Astrocyte (in vitro differentiated cells and primary cell): ENCODE measurements at regions not wholly inside any gene's neighbourhood (a gene's known extent, or its start where the extent isn't known, plus 50 kb on each side); places are given as distances from the start of the nearest gene placed in this dataset.
A peak's percentile ranks its signal among the peaks of the same experiment; 100 is the strongest.

ENCODE experiments used
- DNase-seq: peaks from one replicate; pipeline ENCODE4 v3.0.0-alpha.2; 2010; ENCODE audit warnings: low read depth
- FAIRE-seq: peaks from 2 replicates; lab custom pipeline; 2011; peaks lifted over from hg19 to GRCh38; lab: Jason Lieb, UNC
- H2AFZ ChIP-seq: 2 replicates; pipeline ENCODE4 v1.6.0; 2012; ENCODE audit warnings: low read depth, low read length, inconsistent platforms
- H3K27ac ChIP-seq: 2 replicates; pipeline ENCODE4 v1.5.1; 2011; ENCODE audit warnings: low read depth, low read length, inconsistent platforms
- H3K27me3 ChIP-seq: 2 replicates; pipeline ENCODE4 v1.6.0; 2011; ENCODE audit warnings: low read length, inconsistent platforms; ENCODE audit not compliant: insufficient read depth
- H3K36me3 ChIP-seq: 2 replicates; pipeline ENCODE4 v1.5.1; 2011; ENCODE audit warnings: low read length, inconsistent platforms; ENCODE audit not compliant: insufficient read depth
- H3K4me1 ChIP-seq: 2 replicates; pipeline ENCODE4 v1.5.1; 2011; ENCODE audit warnings: low read length, inconsistent platforms; ENCODE audit not compliant: insufficient read depth
- H3K4me2 ChIP-seq: 2 replicates; pipeline ENCODE4 v1.6.0; 2012; ENCODE audit warnings: low read length, inconsistent platforms
- H3K4me3 ChIP-seq: 2 replicates; pipeline ENCODE4 v1.5.1; 2011; ENCODE audit warnings: low read depth, mild to moderate bottlenecking, low read length, inconsistent platforms; ENCODE audit not compliant: insufficient read depth
- H3K79me2 ChIP-seq: 2 replicates; pipeline ENCODE4 v1.6.0; 2012; ENCODE audit warnings: mild to moderate bottlenecking, low read length, inconsistent platforms; ENCODE audit not compliant: insufficient read depth
- H3K9ac ChIP-seq: 2 replicates; pipeline ENCODE4 v1.6.0; 2012; ENCODE audit warnings: mild to moderate bottlenecking, low read length, inconsistent platforms
- H3K9me3 ChIP-seq: 2 replicates; pipeline ENCODE4 v1.5.1; 2012; ENCODE audit warnings: low read depth, mild to moderate bottlenecking, low read length, inconsistent platforms; ENCODE audit not compliant: insufficient read depth
- H4K20me1 ChIP-seq: 2 replicates; pipeline ENCODE4 v1.6.0; 2012; ENCODE audit warnings: low read length, inconsistent platforms; ENCODE audit not compliant: insufficient read depth
- H3K27ac Mint-ChIP-seq: one replicate; pipeline ENCODE4 v1.8.0; 2021; ENCODE audit warnings: mild to moderate bottlenecking, mixed read lengths; ENCODE audit not compliant: unreplicated experiment
- H3K27me3 Mint-ChIP-seq: one replicate; pipeline ENCODE4 v1.8.0; 2021; ENCODE audit warnings: low read depth, mixed read lengths; ENCODE audit not compliant: unreplicated experiment
- H3K36me3 Mint-ChIP-seq: one replicate; pipeline ENCODE4 v1.8.0; 2021; ENCODE audit warnings: low read depth, mixed read lengths; ENCODE audit not compliant: unreplicated experiment
- H3K4me1 Mint-ChIP-seq: one replicate; pipeline ENCODE4 v1.8.0; 2021; ENCODE audit warnings: low read depth, mixed read lengths; ENCODE audit not compliant: unreplicated experiment
- H3K4me3 Mint-ChIP-seq: one replicate; pipeline ENCODE4 v1.8.0; 2021; ENCODE audit warnings: mild to moderate bottlenecking, moderate library complexity, mixed read lengths; ENCODE audit not compliant: unreplicated experiment
- H3K9me3 Mint-ChIP-seq: one replicate; pipeline ENCODE4 v1.8.0; 2021; ENCODE audit warnings: mild to moderate bottlenecking, mixed read lengths; ENCODE audit not compliant: unreplicated experiment
- CTCF ChIP-seq: IDR thresholded peaks from 2 replicates; pipeline ENCODE4 v1.5.1; 2011; ENCODE audit warnings: low read depth, mild to moderate bottlenecking, inconsistent platforms, low read length, moderate library complexity; ENCODE audit not compliant: insufficient read depth
- EZH2 ChIP-seq: IDR thresholded peaks from 2 replicates; pipeline ENCODE4 v1.6.1; 2012; ENCODE audit warnings: mild to moderate bottlenecking, low read length, inconsistent platforms; ENCODE audit not compliant: insufficient read depth

GRCh38 chr4:137956256-137956655 is 285.9 kb downstream of the SLC7A11 start:
- peak; percentile 47 for DNase-seq
- H3K4me1 ChIP-seq: peaks cover 11% of the 10 kb centered on the region
- Mint-ChIP-seq H3K4me1 (no peaks in the 10 kb centered on the region), H3K36me3 (no peaks in the 10 kb centered on the region), H3K27me3 (no peaks in the 10 kb centered on the region), H3K9me3 (no peaks in the 10 kb centered on the region), H3K27ac (no peak overlapping the region), H3K4me3 (no peak overlapping the region)
- H3K9ac ChIP-seq: no peak overlapping the region
- no peaks in the 10 kb centered on the region for H3K9me3 ChIP-seq
- no peak overlapping the region for H3K27ac ChIP-seq
- no peaks in the 10 kb centered on the region for H3K79me2 ChIP-seq
- no peaks in the 10 kb centered on the region for H3K27me3 ChIP-seq
- H3K4me3 ChIP-seq: no peak overlapping the region
- no peak for TF ChIP-seq CTCF
- no peak for TF ChIP-seq EZH2
- H3K36me3 ChIP-seq: no peaks in the 10 kb centered on the region
- peak overlapping the region; percentile 39 for H3K4me2 ChIP-seq
- no peaks in the 10 kb centered on the region for H4K20me1 ChIP-seq
- no peak for FAIRE-seq
- H2AFZ ChIP-seq: no peak overlapping the region

GRCh38 chr4:137955595-137955994 is 286.6 kb downstream of the SLC7A11 start:
- no peak overlapping the region for H2AFZ ChIP-seq
- no peaks in the 10 kb centered on the region for H3K9me3 Mint-ChIP-seq

More at GRCh38 chr4:137955595-137955994, 286.6 kb downstream of the SLC7A11 start:
- Mint-ChIP-seq H3K27me3 (no peaks in the 10 kb centered on the region), H3K4me1 (no peaks in the 10 kb centered on the region), H3K4me3 (no peak overlapping the region), H3K27ac (no peak overlapping the region), H3K36me3 (no peaks in the 10 kb centered on the region)
- Histone ChIP-seq H3K9me3 (no peaks in the 10 kb centered on the region), H3K36me3 (no peaks in the 10 kb centered on the region), H3K27ac (no peak overlapping the region), H3K79me2 (no peaks in the 10 kb centered on the region), H3K9ac (no peak overlapping the region), H3K4me2 (no peak overlapping the region), H3K27me3 (no peaks in the 10 kb centered on the region), H4K20me1 (no peaks in the 10 kb centered on the region), H3K4me3 (no peak overlapping the region), H3K4me1 (peaks cover 4% of the 10 kb centered on the region)
- FAIRE-seq (no peak), DNase-seq (no peak)
- no peak for TF ChIP-seq EZH2
- no peak for TF ChIP-seq CTCF
